ENCODE measurements at regions not wholly inside any gene's neighbourhood (a gene's known extent, or its start where the extent isn't known, plus 50 kb on each side); places are given as distances from the start of the nearest gene placed in this dataset.

GRCh38 chr17:59483860-59484259 lies 81.5 kb upstream of the DHX40 start:
- Histone ChIP-seq H3K9me3 (replicated peaks in 1 of 3) (no peaks in the 10 kb centered on the region), H3K27ac (no peak overlapping the region), H3K27me3 (no peaks in the 10 kb centered on the region), H3K4me3 (no peak overlapping the region), H3K36me3 (replicated peaks in 1 of 2) (no peaks in the 10 kb centered on the region), H3K4me1 (replicated peaks in 1 of 2) (no peaks in the 10 kb centered on the region)
- DNase-seq, result no peak
- no peak for TF ChIP-seq CTCF (IDR thresholded peaks at IDR 0.05)
- no peak for TF ChIP-seq POLR2A (IDR thresholded peaks at IDR 0.05)
- intact Hi-C loops (cut with DNase I), result no loop called here
- 54 to 58% (median 55%) methylated on average over 5 of the region's 5 CpGs for whole genome bisulfite sequencing, 4 donors

DNA sequence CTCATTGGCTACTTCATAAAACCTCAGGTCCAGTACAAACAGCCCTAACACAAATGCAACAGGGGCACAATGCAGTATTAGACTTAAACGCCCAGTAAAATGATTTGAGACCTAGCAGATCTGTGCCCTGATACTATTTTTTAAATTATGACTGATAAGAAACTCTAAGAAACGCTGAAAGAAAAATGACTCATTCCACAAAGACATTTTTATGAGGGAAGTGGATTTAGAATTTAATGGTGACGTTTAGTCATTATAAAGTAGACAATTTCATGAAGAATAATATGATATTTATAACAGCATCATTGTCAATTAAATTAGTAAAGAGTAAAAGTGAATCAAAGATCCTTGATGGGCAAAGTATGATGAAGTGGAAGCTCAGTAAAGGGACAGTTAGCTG lies 80.4 kb upstream of the DHX40 start:
- intact Hi-C loops (cut with DNase I), result no loop called here
- Histone ChIP-seq H3K36me3 (replicated peaks in 1 of 2) (no peaks in the 10 kb centered on the region), H3K9me3 (replicated peaks in 1 of 3) (no peaks in the 10 kb centered on the region), H3K4me3 (no peak overlapping the region), H3K4me1 (replicated peaks in 1 of 2) (no peaks in the 10 kb centered on the region), H3K27me3 (no peaks in the 10 kb centered on the region), H3K27ac (no peak overlapping the region)
- no peak for DNase-seq
- TF ChIP-seq CTCF (IDR thresholded peaks at IDR 0.05), result no peak
- no peak for TF ChIP-seq POLR2A (IDR thresholded peaks at IDR 0.05)
- 33 to 41% (median 40%) methylated on average over 3 of the region's 3 CpGs for WGBS, 4 donors

- Histone ChIP-seq H3K27me3 (no peaks in the 10 kb centered on the region), H3K4me3 (no peak overlapping the region), H3K27ac (no peak overlapping the region), H3K4me1 (replicated peaks in 1 of 2) (no peaks in the 10 kb centered on the region), H3K36me3 (replicated peaks in 1 of 2) (no peaks in the 10 kb centered on the region), H3K9me3 (replicated peaks in 1 of 3) (no peaks in the 10 kb centered on the region)
- TF ChIP-seq CTCF (IDR thresholded peaks at IDR 0.05) (no peak), POLR2A (IDR thresholded peaks at IDR 0.05) (no peak)
- DNase-seq, result no peak
- intact Hi-C loops (cut with DNase I), result no loop called here
Measured at GRCh38 chr17:59485946-59486345, 79.5 kb upstream of the DHX40 start.

DNA sequence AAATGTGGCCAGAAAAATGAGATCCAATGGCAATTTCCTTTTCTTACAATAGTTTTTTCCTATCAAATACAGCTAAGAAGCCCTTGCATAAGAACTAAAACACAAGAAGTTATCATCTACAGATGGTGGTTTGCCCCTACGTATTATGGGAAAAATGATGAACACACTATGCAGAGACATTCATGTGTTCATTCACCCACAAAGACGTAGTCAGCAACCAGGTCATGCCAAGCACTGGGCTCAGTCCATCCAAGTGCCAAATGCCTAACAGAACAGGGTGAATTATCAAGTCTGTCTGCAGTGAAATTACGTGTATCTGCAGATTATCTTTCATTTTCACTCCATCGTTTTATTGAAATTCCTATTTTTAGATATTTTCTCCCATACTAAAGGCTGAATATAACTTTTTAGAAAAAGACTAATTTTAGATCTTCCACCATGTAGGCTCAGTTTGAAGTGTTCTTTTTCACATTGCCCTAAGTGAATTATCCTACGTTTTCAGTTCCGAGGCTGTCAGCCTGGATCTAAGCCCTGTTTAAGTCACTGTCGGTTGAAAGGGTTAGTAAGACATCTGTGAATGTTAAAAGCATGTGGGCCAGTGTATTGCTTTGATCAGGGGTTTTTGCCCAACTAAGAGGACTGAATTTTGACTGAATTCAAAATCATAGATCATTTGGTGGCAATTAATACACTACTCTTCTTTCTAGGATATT lies 78.1 kb upstream of the DHX40 start:
- Histone ChIP-seq H3K27ac (no peak overlapping the region), H3K36me3 (replicated peaks in 1 of 2) (no peaks in the 10 kb centered on the region), H3K9me3 (replicated peaks in 1 of 3) (no peaks in the 10 kb centered on the region), H3K27me3 (no peaks in the 10 kb centered on the region), H3K4me3 (no peak overlapping the region), H3K4me1 (replicated peaks in 1 of 2) (no peaks in the 10 kb centered on the region)
- no peak for TF ChIP-seq CTCF (IDR thresholded peaks at IDR 0.05)
- no peak for TF ChIP-seq POLR2A (IDR thresholded peaks at IDR 0.05)
- DNase-seq, result no peak
- intact Hi-C loops (cut with DNase I), result no loop called here
- WGBS, 4 donors, result 69 to 82% (median 79%) methylated on average over 7 of the region's 7 CpGs
